ENCODE measurements at regions not wholly inside any gene's neighbourhood (a gene's known extent, or its start where the extent isn't known, plus 50 kb on each side); places are given as distances from the start of the nearest gene placed in this dataset.

GRCh38 chr9:134994926-134995791 is 77.4 kb upstream of the FCN1 start:
- H3K36me3 ChIP-seq (ENCODE audit: control insufficient read depth, insufficient read depth, low read length): no peaks in the 10 kb centered on the region
- TF ChIP-seq CTCF (IDR thresholded peaks at IDR 0.05; ENCODE audit: insufficient read depth, low read depth, low read length): no peak
- H3K4me3 ChIP-seq (ENCODE audit: low read depth, low read length): no peak overlapping the region
- no peaks in the 10 kb centered on the region for H3K27me3 ChIP-seq (ENCODE audit: control insufficient read depth, insufficient read depth, low read length)
- no peak for DNase-seq (ENCODE audit: low read depth)
- CTCF ChIA-PET: no interaction called here
- POLR2A ChIA-PET: no interaction called here

GRCh38 chr9:134995792-134996120 is 78.0 kb upstream of the FCN1 start:
- Histone ChIP-seq H3K27me3 (ENCODE audit: control insufficient read depth, insufficient read depth, low read length) (no peaks in the 10 kb centered on the region), H3K36me3 (ENCODE audit: control insufficient read depth, insufficient read depth, low read length) (no peaks in the 10 kb centered on the region), H3K4me3 (ENCODE audit: low read depth, low read length) (no peak overlapping the region)
- ChIA-PET CTCF (no interaction called here), POLR2A (no interaction called here)
- no peak for TF ChIP-seq CTCF (IDR thresholded peaks at IDR 0.05; ENCODE audit: insufficient read depth, low read depth, low read length)
- DNase-seq (ENCODE audit: low read depth): no peak

- POLR2A ChIA-PET: no interaction called here
- Histone ChIP-seq H3K27me3 (ENCODE audit: control insufficient read depth, insufficient read depth, low read length) (no peaks in the 10 kb centered on the region), H3K4me3 (ENCODE audit: low read depth, low read length) (no peak overlapping the region), H3K36me3 (ENCODE audit: control insufficient read depth, insufficient read depth, low read length) (no peaks in the 10 kb centered on the region)
- CTCF ChIA-PET: no interaction called here
- no peak for DNase-seq (ENCODE audit: low read depth)
- TF ChIP-seq CTCF (IDR thresholded peaks at IDR 0.05; ENCODE audit: insufficient read depth, low read depth, low read length): no peak
Observed at GRCh38 chr9:134996591-134997530, 79.1 kb upstream of the FCN1 start.

GRCh38 chr9:135000647-135001245 is 83.0 kb upstream of the FCN1 start:
- Histone ChIP-seq H3K4me3 (ENCODE audit: low read depth, low read length) (no peak overlapping the region), H3K36me3 (ENCODE audit: control insufficient read depth, insufficient read depth, low read length) (no peaks in the 10 kb centered on the region), H3K27me3 (ENCODE audit: control insufficient read depth, insufficient read depth, low read length) (no peaks in the 10 kb centered on the region)
- DNase-seq (ENCODE audit: low read depth): no peak
- TF ChIP-seq CTCF (IDR thresholded peaks at IDR 0.05; ENCODE audit: insufficient read depth, low read depth, low read length): no peak
- CTCF ChIA-PET: no interaction called here
- POLR2A ChIA-PET: no interaction called here

GRCh38 chr9:135001526-135001925 is 83.8 kb upstream of the FCN1 start:
- no peak for TF ChIP-seq CTCF (IDR thresholded peaks at IDR 0.05; ENCODE audit: insufficient read depth, low read depth, low read length)
- ChIA-PET CTCF (interaction anchor here (0.6 kb wide), 1 partner anchor 348 kb away, joined by 3 read pairs; no protein-coding TSS in a partner anchor), POLR2A (no interaction called here)
- Histone ChIP-seq H3K36me3 (ENCODE audit: control insufficient read depth, insufficient read depth, low read length) (no peaks in the 10 kb centered on the region), H3K27me3 (ENCODE audit: control insufficient read depth, insufficient read depth, low read length) (no peaks in the 10 kb centered on the region), H3K4me3 (ENCODE audit: low read depth, low read length) (no peak overlapping the region)
- DNase-seq (ENCODE audit: low read depth): no peak
